Upper lobe of left lung (tissue), 4 donors: ENCODE measurements at regions not wholly inside any gene's neighbourhood (a gene's known extent, or its start where the extent isn't known, plus 50 kb on each side); places are given as distances from the start of the nearest gene placed in this dataset.
"Not testable (repeated sequence)": the region's sequence is repeated elsewhere in the genome, so short reads cannot be mapped to it uniquely, and the experiment has no call there.

Experiments used
- EP300 ChIP-seq, 4 donors: sonication (generic); formaldehyde crosslinking; IDR thresholded peaks; one replicate each; pipeline ENCODE4 v1.5.1; 2017; ENCODE audit warnings: antibody characterized with exemption in 4 of 4, control low read depth in 2 of 4
- POLR2A ChIP-seq, 4 donors: fragments of 450-650 bp; IDR thresholded peaks; one replicate each; pipeline ENCODE4 v1.5.1; 2016 to 2017; ENCODE audit warnings: antibody characterized with exemption in 4 of 4, mild to moderate bottlenecking in 2 of 4
- POLR2AphosphoS5 ChIP-seq, 2 donors: sonication (generic); formaldehyde crosslinking; IDR thresholded peaks; one replicate each; pipeline ENCODE4 v1.5.1; 2017; ENCODE audit warnings: antibody characterized with exemption in 2 of 2
- TF ChIP-seq, protein P1 (sequence below), 6 experiments: fragments of 450-650 bp in 4 of 6; fragments of 200-600 bp in 2 of 6; sonication (generic) in 2 of 6; IDR thresholded peaks; one replicate each; pipeline ENCODE4 v1.5.1; 2016 to 2019; ENCODE audit warnings: antibody characterized with exemption in 6 of 6

DNA sequence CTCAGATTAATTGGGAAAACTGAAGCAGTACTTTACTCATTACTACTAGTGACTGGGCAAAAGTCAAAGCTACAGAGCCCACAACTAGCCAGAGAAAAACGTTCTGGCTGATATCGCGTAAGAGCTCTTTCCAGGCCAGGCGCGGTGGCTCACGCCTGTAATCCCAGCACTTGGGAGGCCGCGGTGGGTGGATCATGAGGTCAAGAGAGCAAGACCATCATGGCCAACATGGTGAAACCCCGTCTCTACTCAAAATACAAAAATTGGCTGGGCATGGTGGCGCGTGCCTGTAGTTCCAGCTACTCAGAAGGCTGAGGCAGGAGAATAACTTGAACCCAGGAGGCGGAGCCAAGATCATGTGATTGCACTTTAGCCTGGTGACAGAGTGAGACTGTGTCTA lies 71.8 kb upstream of the C10orf120 start:
- TF ChIP-seq, protein P1, sequence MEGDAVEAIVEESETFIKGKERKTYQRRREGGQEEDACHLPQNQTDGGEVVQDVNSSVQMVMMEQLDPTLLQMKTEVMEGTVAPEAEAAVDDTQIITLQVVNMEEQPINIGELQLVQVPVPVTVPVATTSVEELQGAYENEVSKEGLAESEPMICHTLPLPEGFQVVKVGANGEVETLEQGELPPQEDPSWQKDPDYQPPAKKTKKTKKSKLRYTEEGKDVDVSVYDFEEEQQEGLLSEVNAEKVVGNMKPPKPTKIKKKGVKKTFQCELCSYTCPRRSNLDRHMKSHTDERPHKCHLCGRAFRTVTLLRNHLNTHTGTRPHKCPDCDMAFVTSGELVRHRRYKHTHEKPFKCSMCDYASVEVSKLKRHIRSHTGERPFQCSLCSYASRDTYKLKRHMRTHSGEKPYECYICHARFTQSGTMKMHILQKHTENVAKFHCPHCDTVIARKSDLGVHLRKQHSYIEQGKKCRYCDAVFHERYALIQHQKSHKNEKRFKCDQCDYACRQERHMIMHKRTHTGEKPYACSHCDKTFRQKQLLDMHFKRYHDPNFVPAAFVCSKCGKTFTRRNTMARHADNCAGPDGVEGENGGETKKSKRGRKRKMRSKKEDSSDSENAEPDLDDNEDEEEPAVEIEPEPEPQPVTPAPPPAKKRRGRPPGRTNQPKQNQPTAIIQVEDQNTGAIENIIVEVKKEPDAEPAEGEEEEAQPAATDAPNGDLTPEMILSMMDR (IDR thresholded peaks at IDR 0.05) = not testable (repeated sequence)
- TF ChIP-seq POLR2A, EP300, POLR2AphosphoS5 (IDR thresholded peaks at IDR 0.05): not testable (repeated sequence)
